ENCODE measurements at regions not wholly inside any gene's neighbourhood (a gene's known extent, or its start where the extent isn't known, plus 50 kb on each side); places are given as distances from the start of the nearest gene placed in this dataset.

DNA sequence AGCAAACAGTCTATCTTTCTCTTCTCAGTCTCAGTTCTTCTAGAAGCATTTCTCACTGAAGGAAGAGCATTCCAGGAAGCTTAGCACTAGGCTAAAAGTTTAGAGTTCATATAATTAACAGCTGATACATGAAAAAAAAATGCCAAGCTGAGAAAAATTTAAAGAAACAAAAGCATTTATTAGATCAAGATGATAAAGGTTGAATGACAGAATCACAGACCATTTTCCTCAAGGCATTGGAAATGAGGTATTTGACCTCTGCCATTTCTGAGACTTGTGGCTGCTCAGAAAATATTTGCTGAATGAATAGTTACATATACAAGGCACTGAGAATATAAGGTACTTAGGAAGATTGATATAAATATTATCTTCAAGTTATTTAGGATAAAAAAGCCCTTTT is 901.6 kb upstream of the GOT2 start:
- TF ChIP-seq, protein P1, sequence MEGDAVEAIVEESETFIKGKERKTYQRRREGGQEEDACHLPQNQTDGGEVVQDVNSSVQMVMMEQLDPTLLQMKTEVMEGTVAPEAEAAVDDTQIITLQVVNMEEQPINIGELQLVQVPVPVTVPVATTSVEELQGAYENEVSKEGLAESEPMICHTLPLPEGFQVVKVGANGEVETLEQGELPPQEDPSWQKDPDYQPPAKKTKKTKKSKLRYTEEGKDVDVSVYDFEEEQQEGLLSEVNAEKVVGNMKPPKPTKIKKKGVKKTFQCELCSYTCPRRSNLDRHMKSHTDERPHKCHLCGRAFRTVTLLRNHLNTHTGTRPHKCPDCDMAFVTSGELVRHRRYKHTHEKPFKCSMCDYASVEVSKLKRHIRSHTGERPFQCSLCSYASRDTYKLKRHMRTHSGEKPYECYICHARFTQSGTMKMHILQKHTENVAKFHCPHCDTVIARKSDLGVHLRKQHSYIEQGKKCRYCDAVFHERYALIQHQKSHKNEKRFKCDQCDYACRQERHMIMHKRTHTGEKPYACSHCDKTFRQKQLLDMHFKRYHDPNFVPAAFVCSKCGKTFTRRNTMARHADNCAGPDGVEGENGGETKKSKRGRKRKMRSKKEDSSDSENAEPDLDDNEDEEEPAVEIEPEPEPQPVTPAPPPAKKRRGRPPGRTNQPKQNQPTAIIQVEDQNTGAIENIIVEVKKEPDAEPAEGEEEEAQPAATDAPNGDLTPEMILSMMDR (IDR thresholded peaks at IDR 0.05), result no peak
- no peak for TF ChIP-seq POLR2A (IDR thresholded peaks at IDR 0.05)

Measured in lower leg skin (tissue), 3 donors.